Endothelial cell (in vitro differentiated cells): ENCODE measurements at regions not wholly inside any gene's neighbourhood (a gene's known extent, or its start where the extent isn't known, plus 50 kb on each side); places are given as distances from the start of the nearest gene placed in this dataset.

Experiments used
- DNase-seq: peaks from one replicate; pipeline ENCODE4 v3.0.0; 2021; ENCODE audit warnings: low spot score
- H3K27ac Mint-ChIP-seq: one replicate; pipeline ENCODE4 v1.8.0; 2021; ENCODE audit warnings: mixed read lengths, inconsistent platforms; ENCODE audit not compliant: unreplicated experiment
- H3K27me3 Mint-ChIP-seq: one replicate; pipeline ENCODE4 v1.8.0; 2021; ENCODE audit warnings: mild to moderate bottlenecking, moderate library complexity, mixed read lengths, inconsistent platforms; ENCODE audit not compliant: unreplicated experiment
- H3K36me3 Mint-ChIP-seq: one replicate; pipeline ENCODE4 v1.8.0; 2021; ENCODE audit warnings: mild to moderate bottlenecking, low read depth, mixed read lengths, inconsistent platforms; ENCODE audit not compliant: unreplicated experiment
- H3K4me1 Mint-ChIP-seq: one replicate; pipeline ENCODE4 v1.8.0; 2021; ENCODE audit warnings: mild to moderate bottlenecking, mixed read lengths, inconsistent platforms; ENCODE audit not compliant: unreplicated experiment
- H3K4me3 Mint-ChIP-seq: one replicate; pipeline ENCODE4 v1.8.0; 2021; ENCODE audit warnings: mild to moderate bottlenecking, mixed read lengths, inconsistent platforms; ENCODE audit not compliant: unreplicated experiment
- H3K9me3 Mint-ChIP-seq: one replicate; pipeline ENCODE4 v1.8.0; 2021; ENCODE audit warnings: mixed read lengths, inconsistent platforms; ENCODE audit not compliant: unreplicated experiment
- CTCF ChIP-seq: fragments of 200-600 bp; sonication (generic); IDR thresholded peaks from one replicate; pipeline ENCODE4 v1.5.0; 2021; ENCODE audit warnings: antibody characterized with exemption; ENCODE audit not compliant: unreplicated experiment

GRCh38 chr5:109987355-109987754 is 297.6 kb downstream of the MAN2A1 start:
- Mint-ChIP-seq H3K4me1 (peaks cover 6% of the 10 kb centered on the region), H3K4me3 (no peak overlapping the region), H3K9me3 (no peaks in the 10 kb centered on the region), H3K36me3 (no peaks in the 10 kb centered on the region), H3K27me3 (peaks cover 2% of the 10 kb centered on the region), H3K27ac (no peak overlapping the region)
- DNase-seq = no peak
- no peak for TF ChIP-seq CTCF

GRCh38 chr5:109987970-109988369 is 298.2 kb downstream of the MAN2A1 start:
- no peak overlapping the region for H3K27ac Mint-ChIP-seq
- no peak for DNase-seq
- peaks cover 2% of the 10 kb centered on the region for H3K27me3 Mint-ChIP-seq

GRCh38 chr5:109989161-109989560 is 299.4 kb downstream of the MAN2A1 start:
- Mint-ChIP-seq H3K4me1 (peaks cover 6% of the 10 kb centered on the region), H3K27me3 (peaks cover 2% of the 10 kb centered on the region), H3K27ac (no peak overlapping the region), H3K9me3 (no peaks in the 10 kb centered on the region), H3K36me3 (no peaks in the 10 kb centered on the region), H3K4me3 (no peak overlapping the region)
- DNase-seq = no peak
- no peak for TF ChIP-seq CTCF

More at GRCh38 chr5:109987970-109988369, 298.2 kb downstream of the MAN2A1 start:
- no peaks in the 10 kb centered on the region for H3K36me3 Mint-ChIP-seq
- TF ChIP-seq CTCF = no peak
- H3K4me1 Mint-ChIP-seq = peaks cover 6% of the 10 kb centered on the region
- no peak overlapping the region for H3K4me3 Mint-ChIP-seq
- H3K9me3 Mint-ChIP-seq = no peaks in the 10 kb centered on the region

- peaks cover 2% of the 10 kb centered on the region for H3K27me3 Mint-ChIP-seq
- no peaks in the 10 kb centered on the region for H3K36me3 Mint-ChIP-seq
- peaks cover 6% of the 10 kb centered on the region for H3K4me1 Mint-ChIP-seq
- H3K27ac Mint-ChIP-seq = no peak overlapping the region
- no peak for TF ChIP-seq CTCF
- H3K4me3 Mint-ChIP-seq = no peak overlapping the region
- H3K9me3 Mint-ChIP-seq = no peaks in the 10 kb centered on the region
- no peak for DNase-seq
Measured at GRCh38 chr5:109989994-109990722, 300.4 kb downstream of the MAN2A1 start.

- no peak for TF ChIP-seq CTCF
- no peak overlapping the region for H3K4me3 Mint-ChIP-seq
- H3K27me3 Mint-ChIP-seq = peaks cover 2% of the 10 kb centered on the region
- no peak for DNase-seq
- H3K27ac Mint-ChIP-seq = no peak overlapping the region
- H3K36me3 Mint-ChIP-seq = no peaks in the 10 kb centered on the region
- no peaks in the 10 kb centered on the region for H3K9me3 Mint-ChIP-seq
- peaks cover 6% of the 10 kb centered on the region for H3K4me1 Mint-ChIP-seq
Measured at GRCh38 chr5:109990723-109991359, 301.1 kb downstream of the MAN2A1 start.
